ENCODE measurements at regions not wholly inside any gene's neighbourhood (a gene's known extent, or its start where the extent isn't known, plus 50 kb on each side); places are given as distances from the start of the nearest gene placed in this dataset.
"Not testable (repeated sequence)": the region's sequence is repeated elsewhere in the genome, so short reads cannot be mapped to it uniquely, and the experiment has no call there.

DNA sequence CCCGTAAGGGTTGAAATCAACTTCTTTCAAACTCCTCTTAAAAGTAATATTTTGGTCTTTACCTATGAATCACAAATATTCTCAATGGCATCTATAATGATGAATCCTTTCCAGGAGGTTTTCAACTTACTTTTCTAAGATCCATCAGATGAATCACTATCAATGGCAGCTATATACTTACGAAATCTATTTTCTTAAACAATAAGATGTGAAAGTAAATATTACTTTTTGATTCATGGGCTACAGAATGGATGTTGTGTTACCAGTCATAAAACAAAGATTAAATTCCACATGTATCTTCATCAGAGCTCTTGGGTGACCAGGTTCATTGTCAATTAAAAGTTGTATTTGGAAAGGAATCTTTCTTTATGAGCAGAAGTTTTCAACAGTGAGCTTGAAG lies 1877.7 kb upstream of the ACO1 start:
- DNase-seq: no peak

DNA sequence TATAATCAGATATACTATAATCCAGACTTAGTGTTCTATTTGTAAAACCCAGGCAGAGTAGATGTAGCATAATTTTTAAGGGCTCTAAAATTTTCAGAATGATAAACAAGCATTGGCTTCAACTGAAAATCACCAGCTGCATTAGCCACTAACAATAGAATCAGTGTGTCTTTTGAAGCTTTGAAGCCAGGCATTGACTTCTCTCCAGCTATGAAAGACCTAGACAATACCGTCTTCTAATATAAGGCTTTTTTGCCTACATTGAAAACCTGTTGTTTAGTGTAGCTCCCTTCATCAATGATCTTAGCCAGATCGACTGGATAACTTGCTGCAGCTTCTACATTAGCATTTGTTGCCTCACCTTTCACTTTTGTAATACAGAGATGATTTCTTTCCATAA lies 1877.3 kb upstream of the ACO1 start:
- no peak for DNase-seq

DNA sequence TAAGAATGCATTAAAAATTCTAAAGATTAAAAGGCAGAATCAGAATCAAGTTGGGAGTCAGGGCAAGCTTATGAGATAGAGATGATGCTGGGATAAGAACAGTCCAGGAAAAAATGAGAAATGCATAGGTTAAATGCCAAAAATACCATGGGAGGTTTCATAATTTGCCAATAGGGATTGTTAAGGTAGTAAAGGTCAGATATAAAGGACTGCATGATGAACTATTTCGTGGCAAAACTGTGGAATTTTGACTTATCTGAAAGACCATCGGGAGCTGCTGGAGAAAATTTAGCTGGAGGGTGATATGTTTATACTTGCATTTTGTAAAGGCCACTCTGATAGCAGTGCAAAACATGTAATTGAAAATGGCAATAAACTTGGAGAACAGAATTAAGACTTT lies 1872.8 kb upstream of the ACO1 start:
- DNase-seq: no peak

DNA sequence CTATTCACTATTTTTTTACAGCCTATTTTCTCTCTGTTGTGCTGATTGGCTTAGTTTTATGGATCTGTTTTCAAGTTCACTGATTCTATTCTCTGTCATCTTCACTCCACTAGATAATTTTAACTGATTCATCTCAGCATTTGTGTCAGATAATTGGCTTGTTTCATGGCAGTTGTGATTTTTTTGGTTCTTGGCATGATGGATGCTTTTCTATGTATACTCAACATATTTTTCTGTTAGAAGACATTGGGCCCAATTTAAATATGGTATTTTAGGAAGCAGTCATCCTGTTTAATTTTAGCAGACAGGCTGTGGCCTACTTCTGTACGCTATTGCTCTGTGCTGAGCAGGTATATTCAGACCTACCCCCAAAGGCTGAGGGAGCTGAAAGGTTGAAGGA lies 1865.3 kb upstream of the ACO1 start:
- no peak for DNase-seq

DNA sequence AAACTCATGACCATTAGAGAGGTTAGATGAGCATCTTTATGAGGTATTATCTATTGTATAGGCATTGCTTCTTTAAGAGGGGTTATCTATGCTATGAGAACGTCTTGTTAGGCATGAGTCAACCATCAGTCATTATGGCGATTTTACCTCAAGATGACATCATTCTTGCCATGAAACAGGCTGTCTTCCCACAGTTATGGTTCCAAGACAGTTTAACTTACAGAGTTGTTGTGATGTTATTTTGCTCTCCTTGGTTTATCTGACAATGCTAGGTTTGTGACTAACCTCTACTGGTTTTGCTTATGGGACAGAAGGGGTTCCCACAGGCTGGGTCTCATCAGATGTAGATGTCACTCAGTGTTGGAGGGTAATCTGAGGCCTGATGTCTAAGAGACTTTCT lies 1864.7 kb upstream of the ACO1 start:
- DNase-seq: no peak

DNA sequence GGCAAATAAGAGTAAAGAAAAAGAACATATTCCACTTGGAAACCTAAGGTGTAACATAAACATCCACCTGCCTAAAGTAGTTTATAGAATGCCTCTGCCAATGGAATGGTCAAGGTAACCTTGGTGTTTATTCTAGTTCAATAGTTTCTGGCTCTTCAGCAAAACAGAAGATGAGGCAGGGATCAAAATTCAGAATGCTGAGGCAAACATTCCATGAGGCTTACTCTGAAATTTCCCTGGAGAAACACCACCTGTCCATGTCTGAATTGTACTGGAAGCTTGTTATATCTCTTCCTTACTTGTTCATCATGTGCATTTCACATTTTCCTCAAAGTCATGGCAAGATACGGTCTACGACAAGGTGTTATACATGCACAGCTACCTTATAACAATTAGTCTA lies 1862.4 kb upstream of the ACO1 start:
- no peak for DNase-seq

DNA sequence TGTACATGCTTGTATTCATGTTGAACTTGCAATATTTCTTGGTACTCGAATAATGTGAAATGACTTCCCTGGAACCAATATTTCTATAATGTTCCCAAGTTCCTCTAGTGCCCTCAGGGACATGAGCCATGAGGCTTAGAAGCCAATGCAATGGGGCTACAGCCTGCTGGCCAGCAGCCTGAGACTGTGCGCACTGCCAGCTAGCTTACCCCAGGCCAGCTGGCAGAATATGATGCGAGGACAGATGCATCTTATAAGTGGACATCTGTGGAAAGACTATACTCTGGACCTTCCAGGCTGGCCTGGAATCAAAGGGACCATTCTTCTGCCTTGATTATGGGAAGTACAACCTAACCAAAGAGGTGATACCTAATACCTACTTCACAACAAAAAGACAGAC lies 1862.0 kb upstream of the ACO1 start:
- DNase-seq: no peak

DNA sequence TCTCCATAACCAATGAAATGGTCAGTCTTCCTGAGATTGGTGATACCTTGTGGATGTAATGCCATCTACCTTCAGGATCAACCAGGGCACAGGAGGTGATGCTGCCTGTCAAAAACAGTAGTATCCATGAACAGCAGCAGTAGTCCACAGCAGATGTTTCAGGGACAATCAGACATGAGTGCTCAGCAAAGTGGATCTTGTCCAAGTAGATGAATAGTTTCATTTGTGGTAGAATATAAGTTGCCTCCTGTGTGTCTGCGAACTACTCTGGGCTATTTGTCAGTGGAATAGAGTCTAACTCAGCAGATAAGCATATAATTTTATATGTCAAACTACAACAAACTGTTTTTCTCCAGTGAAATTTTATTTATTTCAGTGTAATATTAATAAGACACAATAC lies 1860.1 kb upstream of the ACO1 start:
- no peak for DNase-seq

DNA sequence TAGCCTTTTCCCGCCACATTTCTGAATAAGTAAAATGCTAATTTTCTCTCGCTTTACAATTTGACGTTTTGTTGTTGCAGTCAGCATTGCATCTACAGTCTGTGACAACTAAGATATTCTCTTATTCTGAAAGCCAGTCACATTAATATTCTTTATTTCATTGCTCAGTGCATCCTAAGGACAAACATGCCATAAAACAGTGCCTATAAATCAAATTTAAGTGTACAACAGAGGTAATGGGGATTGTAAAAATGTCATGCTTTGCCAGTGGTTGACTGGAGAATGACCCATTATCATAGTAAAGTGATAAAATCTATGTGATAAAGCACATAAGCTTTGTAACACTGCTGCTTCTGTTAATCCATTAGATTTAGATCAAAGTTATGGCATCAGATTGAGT lies 1850.0 kb upstream of the ACO1 start:
- no peak for DNase-seq

DNA sequence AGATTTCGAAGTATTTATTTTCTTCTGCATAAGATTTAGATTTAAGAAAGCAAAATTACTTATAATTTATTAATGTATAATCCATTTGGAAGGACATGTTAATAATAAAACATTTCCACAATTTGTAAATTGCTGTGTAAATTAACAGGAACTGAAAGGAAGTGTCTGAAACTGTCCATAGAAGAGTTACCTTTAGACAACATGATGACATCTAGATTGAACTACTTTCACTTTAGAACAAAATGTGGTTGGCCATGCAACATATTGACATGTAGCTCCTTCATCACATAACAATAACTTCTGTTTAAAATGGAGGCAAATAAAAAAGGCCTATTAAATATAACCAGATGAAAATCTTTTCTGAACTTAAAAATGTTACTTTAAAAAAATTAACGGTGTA lies 1849.5 kb upstream of the ACO1 start:
- DNase-seq: no peak

DNA sequence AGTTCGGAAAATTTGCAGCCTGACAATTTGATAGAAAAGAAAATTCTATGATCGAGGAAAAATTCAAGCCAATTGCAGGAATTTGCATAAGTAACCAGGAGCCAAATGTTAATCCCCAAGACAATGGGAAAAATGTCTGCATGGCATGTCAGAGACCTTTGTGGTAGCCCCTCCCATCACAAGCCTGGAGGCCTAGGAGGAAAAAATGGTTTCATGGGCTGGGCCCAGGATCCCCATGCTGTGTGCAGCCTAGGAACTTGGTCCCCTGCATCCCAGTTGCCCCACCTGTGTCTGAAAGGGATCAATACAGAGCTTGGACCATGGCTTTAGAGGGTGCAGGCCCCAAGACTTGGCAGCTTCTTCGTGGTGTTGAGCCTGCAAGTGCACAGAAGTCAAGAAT lies 1847.9 kb upstream of the ACO1 start:
- no peak for DNase-seq

DNA sequence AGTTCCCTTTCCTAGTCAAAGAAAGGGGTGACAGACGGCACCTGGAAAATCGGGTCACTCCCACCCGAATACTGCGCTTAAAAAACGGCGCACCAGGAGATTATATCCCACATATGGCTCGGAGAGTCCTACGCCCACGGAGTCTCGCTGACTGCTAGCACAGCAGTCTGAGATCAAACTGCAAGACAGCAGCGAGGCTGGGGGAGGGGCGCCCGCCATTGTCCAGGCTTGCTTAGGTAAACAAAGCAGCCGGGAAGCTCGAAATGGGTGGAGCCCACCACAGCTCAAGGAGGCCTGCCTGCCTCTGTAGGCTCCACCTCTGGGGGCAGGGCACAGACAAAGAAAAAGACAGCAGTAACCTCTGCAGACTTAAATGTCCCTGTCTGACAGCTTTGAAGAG lies 1844.7 kb upstream of the ACO1 start:
- DNase-seq: not testable (repeated sequence)

DNA sequence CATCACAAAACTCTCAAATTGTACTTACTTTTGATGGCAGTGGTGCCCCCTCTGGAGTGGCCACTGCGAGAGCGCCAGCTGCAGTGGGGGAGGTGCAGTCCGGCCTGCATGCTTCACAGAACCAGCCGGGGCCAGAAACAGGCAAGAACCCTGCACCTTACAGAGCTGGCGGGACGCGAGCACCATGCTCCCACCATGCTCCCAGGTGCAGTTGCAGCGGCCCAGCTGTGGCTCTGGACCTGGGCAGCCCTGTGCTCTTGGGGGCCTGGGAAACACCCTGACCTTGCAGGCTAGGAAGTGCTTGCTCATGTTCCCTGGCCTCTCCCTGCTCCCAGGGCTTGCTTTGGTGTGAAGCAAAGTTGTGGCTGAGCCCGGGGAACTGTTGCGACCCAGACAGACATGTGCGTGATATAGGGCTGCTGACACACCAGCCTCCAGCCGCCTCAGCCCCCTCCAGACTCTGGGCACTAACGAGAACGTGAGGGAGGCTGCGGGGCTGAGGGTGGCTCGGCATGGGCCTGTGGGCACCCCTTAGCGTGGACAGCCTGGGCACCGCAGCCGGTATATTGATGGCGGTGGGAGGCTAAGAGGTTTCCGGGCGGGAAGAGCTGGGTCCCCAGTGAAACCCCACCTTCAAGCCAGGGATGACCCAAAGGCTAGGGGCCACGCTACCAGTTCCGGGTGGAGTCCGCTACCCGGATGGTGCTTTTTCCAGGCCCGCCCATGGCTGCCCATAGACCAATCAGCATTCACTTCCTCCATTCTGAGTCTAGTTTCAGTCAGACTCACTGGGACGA lies 1809.9 kb upstream of the ACO1 start:
- DNase-seq: no peak

DNA sequence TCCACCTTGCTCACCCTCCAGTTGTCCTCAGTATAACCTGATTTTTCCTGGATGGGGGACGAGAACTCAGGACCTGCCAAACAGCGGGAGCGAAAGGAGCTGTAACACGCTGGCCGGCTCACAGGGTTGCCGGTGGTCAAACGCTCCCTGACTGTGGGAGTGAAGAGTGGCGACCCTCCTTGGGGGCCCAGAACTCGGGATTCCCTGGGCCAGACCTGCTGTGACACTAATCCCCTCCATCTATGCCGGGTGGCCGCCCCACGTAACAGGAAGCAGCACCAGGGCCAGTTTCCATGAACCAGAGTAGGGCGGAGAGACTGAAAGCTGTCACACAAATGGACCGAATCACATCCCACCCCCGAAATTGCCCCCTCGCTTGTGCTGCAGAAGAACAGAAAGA lies 1809.2 kb upstream of the ACO1 start:
- no peak for DNase-seq

DNA sequence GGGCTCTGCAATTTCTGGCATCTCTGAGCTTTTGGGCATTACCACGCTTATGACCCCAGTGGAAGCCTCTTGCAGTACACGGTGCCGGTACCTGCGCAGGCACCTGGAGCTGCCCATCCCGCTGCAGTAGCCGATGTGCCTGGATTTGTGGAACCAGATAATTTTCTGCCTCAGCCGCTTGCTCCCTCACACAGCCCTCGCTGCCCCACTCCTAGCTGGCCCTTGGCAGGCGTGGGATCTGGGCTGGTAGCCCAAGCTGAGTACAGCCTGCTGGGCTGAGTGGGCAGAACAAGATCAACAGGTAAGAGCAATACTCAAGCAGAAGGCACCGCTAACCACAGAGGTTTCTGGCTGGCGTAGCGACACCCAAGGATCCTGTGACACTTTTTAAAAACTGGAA lies 1808.8 kb upstream of the ACO1 start:
- DNase-seq: no peak

DNA sequence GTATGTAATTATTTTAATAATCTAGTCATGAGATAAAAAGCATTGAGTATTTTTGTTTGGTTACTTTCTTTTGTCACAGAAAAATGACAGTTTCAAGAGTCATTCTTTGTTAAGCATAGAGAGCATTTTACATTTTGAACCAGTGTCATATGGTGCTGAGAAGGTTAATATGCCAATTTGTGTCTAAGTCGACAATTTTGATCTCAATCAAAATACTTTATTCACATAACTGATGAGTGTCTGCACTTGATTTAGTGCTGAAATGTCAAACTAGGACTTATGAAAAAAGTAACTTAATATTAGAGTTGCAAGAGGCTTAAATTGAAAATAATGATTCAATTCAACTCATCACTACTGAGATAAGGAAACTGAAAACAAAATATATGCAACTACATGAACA lies 1804.6 kb upstream of the ACO1 start:
- DNase-seq: no peak

DNA sequence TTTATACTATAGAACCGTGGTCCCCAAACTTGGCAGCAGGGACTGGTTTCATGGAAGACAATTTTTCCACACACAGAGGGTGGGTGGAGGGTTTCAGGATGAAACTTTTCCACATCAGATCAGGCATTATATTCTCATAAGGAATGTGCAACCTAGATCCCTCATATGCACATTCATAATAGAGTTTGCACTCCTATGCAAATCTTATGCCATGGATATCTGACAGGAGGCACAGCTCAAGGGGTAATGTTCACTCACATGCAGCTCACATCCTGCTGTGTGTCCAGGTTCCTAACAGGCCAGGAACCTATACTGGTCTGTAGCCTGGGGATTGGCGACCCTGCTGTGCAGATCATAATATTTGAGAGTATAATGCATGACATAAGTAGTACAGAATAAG lies 1802.2 kb upstream of the ACO1 start:
- DNase-seq: no peak

DNA sequence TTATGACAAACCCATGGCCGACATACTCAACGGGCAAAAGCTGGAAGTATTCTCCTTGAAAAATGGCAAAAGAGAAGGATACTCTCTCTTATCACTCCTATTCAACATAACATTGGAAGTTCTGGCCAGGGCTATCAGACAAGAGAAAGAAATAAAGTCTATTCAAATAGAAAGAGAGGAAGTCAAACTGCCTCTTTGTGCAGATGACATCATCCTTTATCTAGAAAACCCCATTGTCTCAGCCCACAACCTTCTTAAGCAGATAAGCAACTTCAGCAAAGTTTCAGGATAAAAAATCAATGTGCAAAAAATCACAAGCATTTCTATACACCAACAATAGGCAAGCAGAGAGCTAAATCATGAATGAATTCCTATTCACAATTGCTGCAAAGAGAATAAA lies 1799.9 kb upstream of the ACO1 start:
- no peak for DNase-seq

DNA sequence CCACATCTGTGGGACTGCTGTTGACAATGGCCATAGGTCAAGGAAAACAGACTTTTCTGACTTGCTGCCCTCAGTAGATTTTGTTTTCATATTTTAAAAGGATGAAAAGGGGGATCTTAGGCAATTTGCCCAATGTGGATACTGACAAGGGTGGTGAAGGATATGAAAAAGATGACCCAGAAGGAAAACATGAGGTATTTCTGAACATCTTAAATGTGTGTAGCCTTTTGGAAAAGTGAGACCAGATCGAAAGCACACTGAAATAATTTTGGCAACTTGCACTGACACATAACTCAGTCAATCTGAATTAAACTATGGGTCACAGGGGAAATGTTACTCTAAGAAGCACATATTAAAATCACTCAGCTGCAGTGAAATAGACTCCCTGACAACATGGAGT lies 1793.0 kb upstream of the ACO1 start:
- no peak for DNase-seq

DNA sequence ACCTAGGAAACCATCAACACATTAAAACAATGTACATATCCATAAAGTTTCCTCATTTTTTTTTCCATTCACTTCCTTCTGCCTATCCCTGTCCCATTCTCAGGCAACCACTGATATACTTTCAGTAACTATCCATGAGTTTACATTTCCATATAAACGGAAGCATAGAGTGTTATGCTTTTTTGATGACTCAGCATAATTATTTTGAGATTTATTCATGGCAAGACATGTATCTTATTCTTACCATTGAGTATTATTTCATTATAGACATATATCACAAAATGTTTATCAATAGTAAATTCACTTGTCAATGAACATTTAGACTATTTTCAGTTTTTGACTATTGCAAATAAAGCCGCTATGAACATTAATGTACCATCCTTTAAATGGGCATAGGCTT lies 1786.8 kb upstream of the ACO1 start:
- no peak for DNase-seq

DNA sequence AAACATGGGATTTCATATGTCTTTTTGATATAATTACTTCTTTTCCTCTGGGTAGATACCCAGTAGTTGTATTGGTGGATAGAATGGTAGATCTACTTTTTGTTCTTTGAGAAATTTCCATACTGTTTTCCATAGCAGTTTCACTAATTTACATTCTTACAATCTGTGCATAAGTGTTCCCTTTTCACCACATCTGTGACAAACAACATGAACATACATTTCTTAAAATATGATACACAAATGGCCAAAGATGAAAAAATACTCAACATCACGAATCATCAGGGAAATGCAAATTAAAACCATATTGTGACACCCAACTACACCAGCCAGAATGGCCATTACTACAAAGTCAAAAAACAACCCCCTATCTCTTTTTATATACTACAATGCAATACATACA lies 1778.5 kb upstream of the ACO1 start:
- DNase-seq: no peak

DNA sequence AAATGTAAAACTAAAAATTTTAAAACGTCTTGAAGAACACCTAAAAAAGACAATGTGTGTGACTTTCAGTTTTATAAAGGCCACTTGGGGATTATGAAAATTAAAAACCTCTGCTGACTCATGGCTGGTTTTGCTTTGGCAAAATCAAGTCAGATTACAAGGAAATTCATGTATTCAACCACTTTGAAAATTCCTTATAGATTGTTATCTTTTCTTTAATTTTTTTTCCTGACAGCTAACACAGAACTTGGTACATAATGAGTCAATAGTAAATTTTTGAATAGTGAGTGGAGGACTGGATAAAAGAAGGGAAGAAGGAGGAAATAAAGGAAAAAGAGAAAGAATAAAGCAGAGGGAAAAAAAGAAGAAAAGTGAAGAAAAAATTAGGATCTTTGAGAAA lies 1774.7 kb upstream of the ACO1 start:
- no peak for DNase-seq

DNA sequence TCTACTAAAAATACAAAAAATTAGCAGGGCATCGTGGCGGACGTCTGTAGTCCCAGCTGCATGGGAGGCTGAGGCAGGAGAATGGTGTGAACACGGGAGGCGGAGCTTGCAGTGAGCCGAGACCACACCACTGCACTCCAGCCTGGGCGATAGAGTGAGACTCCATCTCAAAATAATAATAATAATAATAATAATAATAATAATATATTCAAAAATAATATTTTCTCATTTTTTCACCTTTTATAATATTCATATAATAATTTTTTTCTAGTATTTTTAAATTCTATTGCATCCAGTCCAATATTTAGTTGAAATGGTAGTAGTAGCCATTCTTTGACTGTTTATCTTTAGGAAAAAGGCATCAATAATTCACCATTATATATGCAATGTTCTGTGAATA lies 1767.7 kb upstream of the ACO1 start:
- not testable (repeated sequence) for DNase-seq

DNA sequence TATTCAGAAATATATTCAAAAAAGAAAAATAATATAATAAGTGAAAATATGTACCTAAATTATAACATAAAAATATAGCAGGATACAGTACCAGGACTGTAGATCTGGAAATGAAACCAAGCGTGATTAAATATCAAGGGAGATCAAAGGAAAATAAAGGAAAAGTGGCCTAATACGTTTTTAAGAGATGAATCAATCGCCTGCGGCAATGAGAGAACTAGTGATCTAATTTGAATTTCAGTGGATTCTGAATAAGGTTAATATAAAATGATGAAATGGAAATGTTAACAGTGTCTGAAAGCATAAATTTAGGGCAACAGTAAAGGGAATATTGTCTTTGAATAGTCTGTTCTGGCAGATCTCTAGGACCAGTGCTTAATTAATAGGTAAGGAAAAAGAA lies 1761.9 kb upstream of the ACO1 start:
- DNase-seq: no peak

DNA sequence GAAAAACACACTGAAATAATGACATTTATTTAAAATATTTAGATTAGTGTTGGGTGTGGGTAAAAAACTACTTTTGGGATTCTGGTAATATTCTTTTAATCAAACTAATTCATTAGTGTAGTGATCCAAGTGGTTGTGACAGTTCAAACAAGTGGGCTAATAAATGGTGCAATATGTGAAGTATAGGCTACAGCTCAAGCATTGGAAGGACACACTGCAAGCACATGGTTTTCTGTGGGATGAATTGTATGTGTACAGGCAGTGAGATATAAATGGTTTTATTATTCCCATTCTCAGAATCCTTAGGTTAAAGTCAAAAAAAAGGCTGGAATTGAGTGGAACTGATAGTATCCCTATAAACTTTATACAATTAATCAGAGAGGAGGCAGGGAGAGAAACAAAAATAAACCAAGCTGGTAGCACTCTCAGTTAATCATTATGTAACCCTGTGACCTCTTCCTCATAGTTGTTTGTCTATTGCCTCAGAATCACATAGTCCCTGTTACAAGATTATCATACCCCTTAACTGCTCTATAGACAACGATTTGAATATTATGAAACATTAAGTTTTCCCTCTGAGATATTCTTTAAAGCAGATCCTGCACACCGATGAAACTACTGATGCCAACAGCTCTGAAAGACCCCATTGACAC lies 1755.4 kb upstream of the ACO1 start:
- no peak for DNase-seq

Data from SIG-M5 (cell line).